CD14-positive monocyte (primary cell): ENCODE measurements at regions not wholly inside any gene's neighbourhood (a gene's known extent, or its start where the extent isn't known, plus 50 kb on each side); places are given as distances from the start of the nearest gene placed in this dataset.

Experiments used
- DNase-seq, 3 donors: peaks; one replicate each; pipeline ENCODE4 v3.0.0-alpha.2; 2011 to 2022
- H2AFZ ChIP-seq: 2 replicates; pipeline ENCODE4 v1.6.0; 2012; ENCODE audit warnings: mild to moderate bottlenecking, low read depth, low read length, inconsistent platforms; ENCODE audit not compliant: insufficient read depth, poor library complexity, severe bottlenecking
- H3K27ac ChIP-seq, 2 donors: 1 replicate in 1 of 2; 2 replicates in 1 of 2; pipeline ENCODE4 v1.5.1; 2012 to 2013; ENCODE audit warnings: low read length in 2 of 2, control low read depth in 1 of 2, inconsistent platforms in 1 of 2, low read depth in 1 of 2, mild to moderate bottlenecking in 1 of 2
- H3K27me3 ChIP-seq, 2 donors: one replicate each; pipeline versions ENCODE4 v1.6.0 to v1.6.1; 2011 to 2013; ENCODE audit warnings: low read length in 2 of 2; ENCODE audit not compliant: control insufficient read depth in 2 of 2, insufficient read depth in 2 of 2
- H3K36me3 ChIP-seq, 2 donors: replicated peaks in 1 of 2; 1 replicate in 1 of 2; 2 replicates in 1 of 2; pipeline versions ENCODE4 v1.5.1 to v1.6.1; 2012 to 2013; ENCODE audit warnings: low read length in 2 of 2, control low read depth in 1 of 2, inconsistent platforms in 1 of 2, mild to moderate bottlenecking in 1 of 2; ENCODE audit not compliant: insufficient read depth in 2 of 2, control insufficient read depth in 1 of 2
- H3K4me1 ChIP-seq, 2 donors: 1 replicate in 1 of 2; 2 replicates in 1 of 2; pipeline versions ENCODE4 v1.5.1 to v1.6.1; 2012 to 2013; ENCODE audit warnings: low read length in 2 of 2, control low read depth in 1 of 2, inconsistent platforms in 1 of 2, mild to moderate bottlenecking in 1 of 2, moderate library complexity in 1 of 2; ENCODE audit not compliant: insufficient read depth in 2 of 2, control insufficient read depth in 1 of 2
- H3K4me2 ChIP-seq: replicated peaks from 2 replicates; pipeline ENCODE3; 2012; ENCODE audit warnings: low read length, moderate library complexity, mild to moderate bottlenecking; ENCODE audit not compliant: poor library complexity, severe bottlenecking; ENCODE audit errors: extremely low read depth
- H3K4me3 ChIP-seq, 3 experiments: fragments of 200-600 bp in 1 of 3; sonication (generic) in 1 of 3; replicated peaks in 1 of 3; 1 replicate in 2 of 3; 2 replicates in 1 of 3; pipeline ENCODE4 v1.5.1; 2011 to 2013; ENCODE audit warnings: low read length in 3 of 3, mild to moderate bottlenecking in 3 of 3, control low read depth in 2 of 3, low read depth in 2 of 3, inconsistent platforms in 1 of 3, moderate library complexity in 1 of 3
- H3K79me2 ChIP-seq: 2 replicates; pipeline ENCODE4 v1.6.0; 2012; ENCODE audit warnings: mild to moderate bottlenecking, control low read depth, inconsistent platforms, low read length, moderate library complexity; ENCODE audit not compliant: insufficient read depth
- H3K9ac ChIP-seq: 2 replicates; pipeline ENCODE4 v1.6.0; 2017; ENCODE audit warnings: low read length, mild to moderate bottlenecking; ENCODE audit not compliant: insufficient read depth, poor library complexity, severe bottlenecking
- H3K9me3 ChIP-seq, 2 donors: replicated peaks in 1 of 2; 1 replicate in 1 of 2; 2 replicates in 1 of 2; pipeline versions ENCODE4 v1.5.1 to v1.6.1; 2012 to 2013; ENCODE audit warnings: low read length in 2 of 2, control low read depth in 1 of 2; ENCODE audit not compliant: control insufficient read depth in 1 of 2, insufficient read depth in 1 of 2
- H4K20me1 ChIP-seq: 2 replicates; pipeline ENCODE4 v1.6.0; 2012; ENCODE audit warnings: mild to moderate bottlenecking, low read length, control low read depth, moderate library complexity; ENCODE audit not compliant: insufficient read depth
- H3K27ac Mint-ChIP-seq, 7 donors: one replicate each; pipeline ENCODE4 v1.8.0; 2020; ENCODE audit warnings: mild to moderate bottlenecking in 7 of 7, mixed read lengths in 7 of 7, moderate library complexity in 6 of 7, inconsistent platforms in 2 of 7
- H3K27me3 Mint-ChIP-seq, 3 donors: one replicate each; pipeline ENCODE4 v1.8.0; 2021 to 2022; ENCODE audit warnings: low read depth in 3 of 3, mild to moderate bottlenecking in 3 of 3, mixed read lengths in 3 of 3, moderate library complexity in 3 of 3, inconsistent platforms in 1 of 3
- H3K36me3 Mint-ChIP-seq, 2 donors: one replicate each; pipeline ENCODE4 v1.8.0; 2020; ENCODE audit warnings: mixed read lengths in 2 of 2, inconsistent platforms in 1 of 2, mild to moderate bottlenecking in 1 of 2
- H3K4me1 Mint-ChIP-seq: one replicate; pipeline ENCODE4 v1.8.0; 2020; ENCODE audit warnings: mild to moderate bottlenecking, mixed read lengths
- H3K4me3 Mint-ChIP-seq, 2 donors: one replicate each; pipeline ENCODE4 v1.8.0; 2020; ENCODE audit warnings: mild to moderate bottlenecking in 2 of 2, mixed read lengths in 2 of 2, moderate library complexity in 1 of 2
- H3K9me3 Mint-ChIP-seq, 7 donors: one replicate each; pipeline ENCODE4 v1.8.0; 2020 to 2022; ENCODE audit warnings: mixed read lengths in 7 of 7, mild to moderate bottlenecking in 6 of 7, moderate library complexity in 6 of 7, inconsistent platforms in 2 of 7
- CTCF ChIP-seq: fragments of 200-600 bp; IDR thresholded peaks from one replicate; pipeline ENCODE4 v1.8.0; 2022; ENCODE audit warnings: antibody characterized with exemption, mild to moderate bottlenecking
- WGBS: methylation state at CpG from one replicate; pipeline ENCODE4 v1.1.5; 2013; ENCODE audit warnings: missing lambda C conversion rate; ENCODE audit not compliant: insufficient coverage; 5-methylcytosine and 5-hydroxymethylcytosine counted together
- intact Hi-C, 2 donors: fragments of 100-400 bp; cut with micrococcal nuclease; formaldehyde crosslinking; loops; one replicate each; pipeline versions ENCODE4 v1.15.0 to v1.15.1; 2023

DNA sequence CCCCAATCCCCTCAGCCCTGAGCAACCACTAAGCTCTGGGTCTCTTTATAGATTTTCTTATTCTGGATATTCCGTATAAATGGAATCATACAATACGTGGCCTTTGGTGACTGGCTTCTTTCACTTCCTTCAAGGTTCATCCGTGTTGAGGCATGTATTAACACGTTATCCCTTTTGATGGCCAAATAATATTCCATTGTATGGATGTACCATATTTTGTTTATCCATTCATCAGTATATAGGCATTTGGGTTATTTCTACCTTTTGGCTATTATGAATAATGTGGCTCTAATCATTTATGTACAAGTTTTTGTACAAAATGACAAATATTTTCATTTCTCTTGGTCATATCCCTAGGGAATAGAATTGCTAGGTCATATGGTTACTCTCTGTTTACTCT lies 284.4 kb downstream of the FAM43A start:
- Histone ChIP-seq H4K20me1 (no peaks in the 10 kb centered on the region), H3K4me1 (no peaks in the 10 kb centered on the region), H3K27me3 (no peaks in the 10 kb centered on the region), H3K4me3 (no peak overlapping the region), H2AFZ (no peak overlapping the region), H3K9me3 (no peaks in the 10 kb centered on the region), H3K79me2 (no peaks in the 10 kb centered on the region), H3K27ac (no peak overlapping the region), H3K36me3 (no peaks in the 10 kb centered on the region), H3K9ac (no peak overlapping the region), H3K4me2 (no peak overlapping the region)
- peaks cover 0 to 2% (median 0%) of the 10 kb centered on the region in 3 donors for H3K27me3 Mint-ChIP-seq
- H3K36me3 Mint-ChIP-seq = no peaks in the 10 kb centered on the region
- 100% methylated on average over 1 of the region's 4 CpGs for WGBS
- H3K4me3 Mint-ChIP-seq = no peak overlapping the region
- TF ChIP-seq CTCF = no peak
- peaks cover 0 to 1% (median 0%) of the 10 kb centered on the region in 7 donors for H3K9me3 Mint-ChIP-seq
- H3K4me1 Mint-ChIP-seq = peaks cover 5% of the 10 kb centered on the region
- no peak for DNase-seq
- intact Hi-C loops = loop anchor here in 1 of 2 donors (10.0 kb wide), 1 partner anchor 265 kb away; no protein-coding TSS in a partner anchor
- H3K27ac Mint-ChIP-seq = no peak overlapping the region

- 100% methylated on average over 5 of the region's 5 CpGs for WGBS
- TF ChIP-seq CTCF = no peak
- Histone ChIP-seq H3K9me3 (no peaks in the 10 kb centered on the region), H3K36me3 (no peaks in the 10 kb centered on the region), H4K20me1 (no peaks in the 10 kb centered on the region), H3K4me3 (no peak overlapping the region), H3K9ac (no peak overlapping the region), H3K79me2 (no peaks in the 10 kb centered on the region), H3K4me1 (peaks cover 7 to 9% of the 10 kb centered on the region in 2 donors), H2AFZ (no peak overlapping the region), H3K27me3 (no peaks in the 10 kb centered on the region), H3K27ac (no peak overlapping the region), H3K4me2 (no peak overlapping the region)
- Mint-ChIP-seq H3K36me3 (no peaks in the 10 kb centered on the region), H3K9me3 (peaks cover 0 to 1% (median 0%) of the 10 kb centered on the region in 7 donors), H3K4me1 (peaks cover 14% of the 10 kb centered on the region), H3K27me3 (peaks cover 0 to 2% (median 0%) of the 10 kb centered on the region in 3 donors), H3K4me3 (no peak overlapping the region), H3K27ac (no peak overlapping the region)
- DNase-seq = no peak
- intact Hi-C loops = loop anchor here in 1 of 2 donors (10.0 kb wide), 1 partner anchor 264 kb away; no protein-coding TSS in a partner anchor
Observed at GRCh38 chr3:194971009-194971408, 285.3 kb downstream of the FAM43A start.
